T-helper 9 cell (primary cell): ENCODE measurements at regions not wholly inside any gene's neighbourhood (a gene's known extent, or its start where the extent isn't known, plus 50 kb on each side); places are given as distances from the start of the nearest gene placed in this dataset.

Source experiments
- DNase-seq: peaks from one replicate; pipeline ENCODE4 v3.0.0-alpha.2; 2020

DNA sequence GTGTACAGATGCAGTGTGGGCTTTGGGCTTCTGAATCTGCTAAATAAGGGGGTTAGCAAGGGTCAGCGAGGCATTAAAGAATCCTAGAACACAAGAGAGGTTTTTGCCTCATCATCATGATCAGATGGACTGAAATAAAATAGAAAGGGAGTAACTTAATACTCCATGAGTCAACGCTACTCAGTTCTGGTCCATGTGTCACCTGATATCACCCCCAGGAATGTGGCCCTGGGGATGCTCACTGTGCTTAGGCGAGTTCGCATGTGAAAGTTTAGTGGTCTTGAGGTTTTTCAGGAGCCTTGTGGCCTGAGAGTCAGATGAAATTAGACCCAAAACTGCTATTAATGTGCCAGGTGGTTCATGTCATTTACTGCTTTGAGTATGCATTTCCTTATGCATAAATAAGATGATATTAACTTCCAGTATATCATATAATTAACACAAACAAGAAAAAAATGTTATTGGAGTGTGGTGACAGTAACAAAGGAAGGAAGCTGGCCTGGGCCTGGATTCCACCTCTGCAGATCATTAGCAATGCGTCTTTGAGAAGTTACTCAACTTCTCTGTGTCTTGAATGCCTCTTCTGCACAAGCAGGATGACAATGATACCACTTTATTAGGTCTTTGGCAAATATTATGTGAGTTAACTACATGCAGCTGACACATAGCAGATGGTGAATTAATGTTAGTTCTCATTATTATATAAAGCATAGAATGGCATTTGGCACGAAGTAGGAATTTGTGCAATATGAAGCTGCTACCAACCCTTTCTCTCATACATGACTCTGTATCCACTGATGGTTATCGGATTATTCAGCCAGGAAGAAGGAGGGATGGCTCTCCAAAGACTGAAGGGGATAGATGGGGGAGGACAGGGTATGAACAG lies 1272.6 kb downstream of the AACS start:
- no peak for DNase-seq

DNA sequence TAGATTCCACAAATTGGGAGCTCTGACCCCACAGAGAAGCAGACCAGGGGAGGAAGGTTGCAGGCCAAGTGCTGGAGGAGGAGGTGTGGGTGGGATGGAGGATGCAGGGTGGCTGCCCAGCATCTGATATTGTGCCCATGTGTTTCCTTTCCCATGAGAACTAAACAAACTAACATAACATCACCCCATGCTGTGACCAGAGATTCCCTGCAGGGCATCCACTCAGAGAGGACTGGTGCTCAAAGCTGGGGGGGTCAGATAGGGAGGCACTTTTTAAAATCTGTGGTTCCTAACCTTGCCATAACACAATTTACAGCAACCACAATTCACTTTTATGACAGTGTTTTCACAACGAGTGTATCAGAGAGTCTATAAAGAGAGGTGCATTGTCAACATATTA lies 1277.6 kb downstream of the AACS start:
- DNase-seq: no peak

DNA sequence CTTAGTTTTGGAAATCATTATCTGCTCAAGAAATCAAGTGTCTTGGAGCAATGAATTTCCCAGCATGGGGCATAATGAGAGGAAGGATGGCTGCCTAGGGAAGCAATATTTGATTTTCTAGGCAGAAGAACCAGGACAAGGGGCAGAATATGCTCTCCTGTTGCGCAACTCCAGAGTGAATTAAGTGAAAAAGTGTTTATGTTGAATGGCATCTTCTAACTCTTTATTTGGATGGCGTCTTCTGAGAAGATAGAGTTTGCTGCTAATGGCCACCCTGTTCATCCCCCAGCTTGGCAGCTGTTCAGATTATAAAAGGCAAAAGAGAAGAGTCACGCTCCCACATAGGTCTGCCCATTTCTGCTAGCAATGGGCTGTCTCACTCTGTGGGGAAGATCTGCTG lies 1278.1 kb downstream of the AACS start:
- DNase-seq: no peak

DNA sequence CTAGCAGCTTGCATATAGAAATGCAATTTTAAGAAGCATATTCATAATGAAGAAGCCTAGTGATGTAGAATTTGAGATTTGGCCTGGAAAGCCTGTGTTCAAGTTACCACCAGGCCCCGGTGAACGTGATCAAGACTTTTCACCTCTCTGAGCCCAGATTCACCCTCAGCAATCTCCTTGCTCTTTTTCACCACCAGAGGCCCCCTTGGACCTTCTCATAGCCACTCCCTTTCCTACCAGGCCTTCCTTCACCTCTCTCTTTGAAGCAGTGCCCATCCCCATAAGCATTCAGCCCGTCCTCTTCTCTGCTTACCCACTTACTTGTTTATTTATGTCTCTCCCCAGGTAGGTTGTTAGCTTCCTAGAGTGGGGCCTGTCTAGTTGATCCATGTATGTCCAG lies 1280.9 kb downstream of the AACS start:
- no peak for DNase-seq

DNA sequence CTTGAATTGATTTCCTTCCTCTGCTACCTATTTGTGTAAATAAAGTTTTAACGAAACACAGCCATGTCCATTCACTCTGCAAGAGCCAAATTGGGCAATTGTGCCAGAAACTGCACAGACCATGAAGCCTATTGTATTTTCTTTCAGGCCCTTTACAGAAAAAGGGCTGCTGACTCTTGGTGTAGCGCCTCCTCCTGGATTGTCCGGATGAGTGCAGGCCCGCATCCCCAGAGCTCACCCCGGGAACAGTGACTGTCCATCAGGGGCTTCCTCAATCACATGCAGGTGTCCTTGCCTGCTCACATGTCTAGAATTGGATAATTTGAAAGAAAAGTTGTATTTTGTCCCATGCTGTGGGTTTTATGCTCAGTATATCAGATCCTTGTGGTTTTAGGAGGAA lies 1282.2 kb downstream of the AACS start:
- DNase-seq: no peak

DNA sequence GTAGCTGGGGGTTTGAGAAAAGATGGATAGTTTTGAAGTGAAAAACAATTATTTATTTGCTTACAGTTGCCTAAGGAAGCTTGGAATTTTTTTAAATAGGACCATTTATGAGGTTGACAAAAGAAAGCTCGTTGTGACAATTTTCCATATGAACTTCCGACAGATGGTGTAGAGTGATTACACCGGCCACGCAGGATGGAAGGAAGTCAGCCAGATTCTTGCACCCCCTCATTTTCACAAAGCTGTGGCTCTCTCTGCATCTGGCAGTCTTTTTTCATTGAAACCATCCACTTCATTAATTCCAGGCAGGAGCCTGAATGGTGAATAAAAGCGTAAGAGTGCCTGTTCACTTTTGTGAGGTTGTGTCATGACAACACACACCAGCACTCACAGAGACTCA lies 1284.1 kb downstream of the AACS start:
- no peak for DNase-seq

DNA sequence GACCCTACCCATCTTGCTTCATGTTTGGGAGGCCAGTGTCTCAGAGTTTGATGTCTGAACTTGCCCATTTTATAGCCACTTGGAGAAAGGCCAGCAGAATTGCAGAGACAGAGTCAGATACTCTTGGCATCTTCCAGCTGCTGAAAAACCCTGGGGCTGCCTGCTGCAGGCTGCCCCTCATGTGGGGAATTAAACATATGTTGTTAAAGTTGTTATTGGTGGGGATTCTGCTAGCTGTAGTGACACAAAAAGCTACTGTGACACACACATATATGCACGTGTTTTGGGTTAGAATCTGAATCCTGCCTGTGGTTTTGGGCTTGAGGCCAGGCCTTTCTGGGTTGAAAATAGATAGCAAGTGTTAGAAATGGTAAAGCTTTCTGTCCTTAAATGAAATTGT lies 1288.4 kb downstream of the AACS start:
- no peak for DNase-seq

DNA sequence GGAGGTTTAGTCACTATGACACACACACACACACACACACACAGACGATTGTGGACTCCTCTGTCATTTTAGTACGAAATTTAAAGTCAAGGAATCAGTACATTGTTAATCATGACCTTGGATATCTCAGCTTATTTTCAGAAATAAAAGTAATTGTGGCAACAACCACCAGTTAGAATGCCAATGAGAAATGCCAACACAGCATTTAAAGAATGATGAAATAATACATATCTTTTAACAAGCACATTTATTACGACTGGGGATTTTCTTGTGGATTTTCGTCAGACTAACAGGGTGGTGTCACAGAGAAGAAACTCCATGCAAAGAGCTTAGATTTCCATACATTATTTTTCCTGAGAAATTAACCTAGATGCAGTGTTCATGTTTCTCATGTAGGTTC lies 1289.4 kb downstream of the AACS start:
- DNase-seq: no peak

DNA sequence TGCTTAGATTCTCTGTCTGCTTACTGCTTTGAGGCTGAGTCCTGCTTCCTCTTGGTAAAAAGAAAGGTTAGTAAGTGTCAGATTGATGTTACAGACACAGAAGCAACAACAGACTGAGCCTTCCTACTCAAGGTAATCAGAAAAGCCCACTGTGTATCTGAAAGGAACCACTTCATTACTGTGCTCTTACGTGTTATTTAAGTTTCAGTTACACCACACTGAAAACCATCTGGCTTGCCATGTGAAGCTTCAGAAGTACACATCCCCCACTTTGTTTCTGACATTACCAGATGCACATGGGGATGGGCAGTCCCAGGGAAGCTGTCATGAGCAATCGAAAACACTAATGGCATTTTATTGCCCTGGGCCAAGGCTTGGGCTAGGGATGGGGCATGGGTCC lies 1290.1 kb downstream of the AACS start:
- no peak for DNase-seq

DNA sequence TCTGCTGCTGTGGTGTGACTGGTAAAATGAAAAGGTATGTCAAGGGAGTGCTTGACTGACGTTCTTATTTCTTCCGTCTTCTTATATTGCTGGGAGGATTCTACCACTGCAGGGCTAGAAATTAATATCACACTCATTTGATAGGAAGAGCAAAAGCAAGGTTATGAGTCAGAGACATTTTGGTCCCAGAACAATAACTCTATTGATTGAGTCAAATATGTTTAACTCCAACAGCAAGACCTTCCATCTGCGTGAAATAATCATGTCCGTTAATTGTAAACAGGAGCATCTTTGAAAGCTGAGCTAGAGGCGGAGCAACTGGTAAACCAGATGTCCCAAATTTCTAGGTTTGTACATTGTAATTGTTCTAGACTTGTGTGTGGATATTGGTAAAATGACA lies 1293.6 kb downstream of the AACS start:
- DNase-seq: no peak

DNA sequence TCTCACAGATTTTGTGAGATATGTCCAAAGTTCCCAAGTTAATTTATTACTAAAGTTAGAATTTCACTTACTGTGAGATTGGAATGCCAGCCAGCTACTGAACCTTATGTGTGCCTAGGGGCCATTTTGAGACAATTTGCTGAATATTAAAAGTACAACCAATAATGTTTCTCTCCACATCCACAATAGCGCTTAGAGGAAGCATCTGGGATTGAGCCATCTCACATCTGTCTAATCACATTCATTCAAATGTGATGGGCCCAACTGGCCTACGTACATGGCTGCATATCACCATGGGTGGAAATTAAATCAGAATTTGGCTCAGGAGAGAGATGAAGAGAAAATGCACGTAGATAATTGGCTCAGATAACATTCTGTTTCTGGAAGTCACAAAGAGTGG lies 1294.0 kb downstream of the AACS start:
- no peak for DNase-seq

DNA sequence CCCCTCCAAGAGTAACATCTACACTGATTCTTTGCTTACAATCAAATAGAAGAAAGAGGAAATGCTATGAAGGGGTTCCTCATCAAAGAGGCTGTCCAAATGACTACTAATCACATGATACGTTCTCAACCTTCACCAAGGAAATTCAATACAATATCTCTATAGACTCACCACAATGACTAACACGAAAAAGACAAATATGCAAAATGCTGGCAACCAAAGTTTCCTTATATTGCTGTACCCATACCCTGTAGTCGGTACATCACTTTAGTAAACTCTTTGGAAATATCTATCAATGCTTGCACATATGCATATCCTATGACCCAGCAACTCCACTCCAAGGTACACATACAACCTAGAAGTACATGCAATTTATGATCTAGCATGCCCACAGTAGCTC lies 1296.6 kb downstream of the AACS start:
- no peak for DNase-seq

DNA sequence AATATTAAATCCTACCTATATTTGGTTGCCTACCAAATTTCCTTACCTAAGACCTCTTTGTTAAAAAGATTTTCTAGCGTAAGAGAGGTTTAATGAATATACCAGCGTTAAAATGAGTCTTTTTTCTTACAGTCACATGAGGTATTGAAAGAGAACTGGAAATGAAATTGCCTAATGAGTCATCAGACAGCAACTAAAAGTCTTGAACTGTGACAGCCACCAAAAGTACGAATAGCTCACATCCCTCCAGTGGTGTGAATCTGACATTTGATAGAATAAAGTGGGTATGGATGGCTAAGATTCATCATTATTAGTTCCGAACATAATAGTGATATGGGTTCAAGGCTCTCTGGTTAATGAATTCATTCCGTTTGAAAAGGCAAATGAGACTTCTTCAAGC lies 1297.3 kb downstream of the AACS start:
- DNase-seq: no peak

DNA sequence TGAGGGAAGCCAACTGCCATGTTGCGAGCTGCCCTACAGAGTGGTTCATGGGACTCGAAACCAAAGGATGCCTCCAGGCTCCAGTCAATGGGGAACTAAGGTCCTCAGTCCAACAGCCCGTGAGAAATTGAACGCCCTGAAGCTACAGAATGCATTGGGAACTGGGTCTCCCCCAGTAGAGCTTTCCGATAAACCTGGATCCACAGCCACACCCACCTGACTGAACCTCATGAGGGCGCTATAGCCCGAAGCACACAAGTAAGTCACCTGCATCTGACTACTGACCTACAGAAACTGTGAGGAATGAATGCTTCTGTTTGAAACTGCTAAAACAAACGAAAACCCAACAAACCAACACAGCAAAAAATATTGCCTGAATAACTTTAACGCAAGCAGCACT lies 1297.7 kb downstream of the AACS start:
- no peak for DNase-seq

DNA sequence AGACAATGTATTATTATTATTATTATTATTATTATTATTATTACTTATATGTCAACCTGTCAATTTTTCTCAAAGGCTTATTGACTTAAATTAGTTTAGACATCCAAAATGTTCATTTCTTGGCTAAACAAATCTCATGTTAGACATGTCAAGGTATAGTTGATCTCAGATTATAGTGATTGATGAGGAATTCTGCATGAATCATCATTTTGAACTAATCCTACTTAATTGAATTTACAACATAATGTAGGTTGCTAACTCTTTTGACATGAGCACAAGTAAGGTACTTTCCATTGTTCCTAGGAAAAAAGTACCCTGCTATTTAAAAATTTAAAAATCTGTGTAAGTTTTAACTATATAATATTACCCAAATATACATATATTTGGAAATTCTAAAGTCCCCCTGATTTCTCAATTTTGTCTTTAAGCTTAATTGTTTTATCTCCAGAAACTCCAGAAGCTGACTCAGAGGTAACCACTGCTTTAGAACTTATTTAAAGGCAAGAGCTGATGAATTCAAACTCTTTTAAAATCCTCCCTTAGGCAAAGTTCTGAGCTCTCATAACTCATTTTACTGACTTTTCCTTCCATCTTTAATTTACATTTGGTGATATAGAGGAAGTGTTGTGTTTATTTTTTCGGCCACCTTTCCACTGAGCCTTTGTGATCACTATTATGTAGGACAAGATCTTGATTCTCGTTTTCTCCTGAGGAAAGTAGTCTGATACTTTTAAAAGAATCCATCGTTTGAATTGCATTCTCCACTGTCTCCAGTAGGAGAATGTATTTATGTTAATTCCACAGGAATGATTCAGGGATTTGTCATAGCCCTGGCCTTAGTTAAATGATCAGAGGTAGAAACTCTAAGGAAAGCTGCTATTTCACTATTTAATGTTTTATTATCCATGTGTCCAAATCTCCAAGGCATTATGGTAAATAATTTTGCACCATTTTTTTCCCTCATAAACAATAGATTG lies 1304.5 kb downstream of the AACS start:
- DNase-seq: no peak

DNA sequence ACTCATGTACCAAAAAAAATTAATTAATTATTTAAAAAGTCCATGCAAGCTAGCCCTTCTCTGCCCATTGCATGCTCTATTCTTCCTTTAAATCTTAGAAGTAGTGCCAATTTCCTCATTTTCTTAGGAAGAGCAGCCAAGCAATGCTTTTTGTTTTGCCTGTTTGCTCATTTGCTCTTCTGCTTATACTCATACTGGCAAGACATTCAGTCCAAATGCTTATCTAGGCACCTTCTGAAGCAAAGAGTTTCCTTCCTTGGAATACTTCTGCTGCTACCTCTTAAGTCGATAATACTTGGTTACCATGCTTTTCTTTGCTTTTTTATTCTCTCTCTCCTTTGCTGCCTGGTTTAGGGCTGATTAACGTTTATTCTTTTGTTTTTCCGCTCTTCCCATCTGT lies 1318.3 kb downstream of the AACS start:
- DNase-seq: no peak

DNA sequence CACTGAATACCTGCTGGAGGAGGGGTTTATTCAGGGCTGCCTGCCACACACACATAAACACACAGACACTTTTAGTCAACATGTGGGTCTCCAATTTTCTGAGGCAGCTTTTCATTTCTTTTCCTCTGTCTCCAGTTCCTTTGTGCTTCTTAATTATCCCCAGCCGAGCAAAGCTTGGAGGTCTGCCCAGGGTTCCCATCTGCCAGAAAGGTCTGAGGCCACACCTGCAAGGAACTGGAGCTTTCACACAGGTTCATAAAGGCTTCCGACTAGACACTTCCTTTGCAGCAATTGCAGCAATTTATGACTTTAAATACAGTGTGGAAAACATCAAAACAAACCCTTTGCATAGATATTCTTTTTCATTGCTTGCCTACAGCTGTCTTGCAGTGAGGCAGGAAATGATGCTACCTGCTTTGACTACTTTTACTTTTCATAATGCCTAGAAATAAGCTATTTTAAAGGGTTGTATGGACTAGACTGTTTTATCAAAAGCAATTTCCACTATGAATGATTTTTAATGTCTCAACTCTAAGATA lies 1318.9 kb downstream of the AACS start:
- DNase-seq: no peak

DNA sequence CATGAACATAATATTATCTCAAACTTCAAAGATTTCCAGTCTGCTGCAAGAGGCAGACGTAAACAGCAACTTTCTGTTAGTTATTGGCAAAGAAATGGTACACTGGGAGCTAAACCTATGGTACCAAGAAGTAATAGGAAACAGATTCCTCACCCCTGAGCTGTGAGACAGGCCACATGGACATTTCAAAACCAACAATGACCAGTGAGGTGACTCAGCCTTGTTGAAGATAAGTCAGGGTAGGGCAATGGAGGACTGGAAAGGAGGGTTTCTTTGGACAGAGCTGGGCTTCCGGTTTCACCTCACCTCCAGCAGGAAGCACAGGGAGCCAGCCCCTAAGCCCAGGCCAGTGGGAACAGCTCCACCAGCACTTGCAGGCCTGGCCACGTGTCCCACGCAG lies 1320.5 kb downstream of the AACS start:
- no peak for DNase-seq

DNA sequence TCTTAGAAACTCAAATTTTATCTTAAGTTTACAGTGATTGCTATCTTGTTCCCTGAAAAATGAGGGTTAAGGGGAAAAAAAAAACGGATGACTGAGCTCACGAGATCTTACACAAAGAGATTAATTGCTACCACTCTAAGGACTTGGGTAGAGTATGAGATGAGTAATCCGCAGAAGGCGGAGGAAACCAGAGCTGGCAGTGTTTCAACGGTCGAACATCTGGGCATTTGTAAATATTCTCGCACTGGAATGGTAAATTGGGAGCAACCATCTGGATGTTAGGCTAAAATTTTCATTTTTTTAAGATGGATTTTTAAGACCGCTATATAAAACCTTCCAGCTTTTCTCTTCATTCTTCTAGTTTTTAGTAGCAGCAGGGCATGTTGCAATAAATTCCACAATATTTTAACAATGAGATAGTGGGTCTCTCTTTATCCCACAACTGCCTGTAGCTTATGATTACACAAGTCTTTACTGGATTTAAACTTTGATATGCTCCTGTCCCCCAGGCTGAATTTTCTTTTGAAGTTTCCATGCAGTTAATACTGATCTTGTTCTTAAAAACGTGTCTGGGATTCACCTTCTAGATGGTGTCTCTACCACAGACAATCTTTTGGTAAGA lies 1324.1 kb downstream of the AACS start:
- no peak for DNase-seq

DNA sequence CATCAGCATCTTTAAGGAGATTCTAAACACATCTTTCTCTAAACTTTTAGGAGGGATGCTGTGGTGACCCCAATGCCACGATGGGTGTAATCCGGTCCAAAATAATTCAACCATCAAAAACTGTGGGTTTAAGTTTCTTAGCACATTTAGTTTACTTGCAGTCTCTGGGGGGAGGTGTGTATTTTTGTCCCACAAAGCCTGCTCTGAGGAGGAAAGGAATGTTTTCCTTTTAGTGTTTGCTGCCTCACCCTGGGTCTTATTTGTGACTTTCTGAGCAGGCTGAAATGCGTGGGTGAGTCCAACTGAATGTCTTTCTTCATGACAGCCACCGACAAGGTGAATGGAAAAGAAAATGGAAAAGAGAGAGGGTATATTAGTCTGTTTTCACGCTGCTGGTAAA lies 1324.7 kb downstream of the AACS start:
- no peak for DNase-seq

DNA sequence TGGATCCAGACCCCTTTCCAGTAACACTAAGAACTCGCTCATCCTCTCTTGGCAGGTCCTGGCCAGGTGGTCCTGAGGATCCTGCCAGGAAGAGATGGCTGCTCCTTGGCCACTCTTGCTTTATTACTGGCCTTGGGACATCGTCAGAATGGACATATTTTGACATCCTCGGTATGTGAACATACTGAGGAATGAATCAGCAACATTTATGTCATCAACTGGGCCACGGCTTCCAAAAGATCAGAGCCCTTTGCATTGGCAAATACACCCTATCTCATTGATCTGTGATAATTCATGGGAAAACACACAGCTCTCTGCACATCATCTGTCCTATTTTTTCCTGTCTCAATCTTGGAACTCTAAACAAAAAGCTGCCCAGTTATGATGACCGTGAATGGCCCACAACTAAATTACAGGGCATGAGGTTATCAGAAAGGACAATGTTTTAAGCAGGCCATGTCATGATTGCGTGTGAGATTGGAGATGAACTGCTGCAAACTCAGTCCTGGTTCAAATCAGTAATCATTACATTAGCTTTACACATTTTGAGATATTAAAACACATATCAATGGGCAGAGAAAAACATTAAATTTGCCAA lies 1325.8 kb downstream of the AACS start:
- no peak for DNase-seq

DNA sequence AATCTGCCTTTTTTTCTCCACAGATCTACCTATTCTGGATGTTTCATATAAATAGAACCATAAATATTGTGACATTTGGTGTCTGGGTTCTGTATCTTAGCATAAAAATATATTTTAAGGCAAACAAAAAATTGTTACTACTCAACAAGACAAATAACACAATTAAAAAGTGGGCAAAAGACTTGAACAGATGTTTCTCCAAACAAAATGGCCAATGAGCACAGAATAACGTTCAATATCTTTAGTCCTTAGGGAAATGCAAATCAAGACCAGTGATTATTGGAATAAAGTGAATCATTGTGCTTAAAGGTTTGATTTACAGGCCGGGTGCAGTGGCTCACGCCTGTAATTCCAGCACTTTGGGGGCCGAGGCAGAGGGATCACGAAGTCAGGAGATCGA lies 1331.3 kb downstream of the AACS start:
- DNase-seq: no peak

DNA sequence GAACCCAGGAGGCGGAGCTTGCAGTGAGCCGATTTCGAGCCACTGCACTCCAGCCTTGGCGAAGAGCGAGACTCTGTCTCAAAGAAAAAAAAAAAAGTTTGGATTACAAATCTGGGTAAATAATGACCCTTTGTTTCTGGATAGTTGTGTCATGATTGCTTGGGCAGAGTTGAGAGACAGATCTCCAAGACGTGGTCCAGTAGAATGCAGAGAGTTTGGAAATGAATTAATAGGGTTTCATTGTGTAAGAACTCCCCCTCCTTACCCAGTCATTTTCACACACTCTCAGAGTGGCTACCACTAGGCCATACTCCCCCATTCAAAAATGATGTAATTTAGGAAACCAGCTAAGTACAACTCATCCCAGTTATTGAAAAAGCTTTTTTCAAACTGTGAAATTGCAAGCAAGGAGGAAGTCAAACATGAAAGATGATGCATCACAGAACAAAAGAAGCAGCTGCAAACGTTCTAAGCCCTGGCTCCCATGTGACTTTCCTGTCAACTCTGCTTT lies 1331.9 kb downstream of the AACS start:
- DNase-seq: no peak
